Panc1 (cell line): ENCODE measurements at regions not wholly inside any gene's neighbourhood (a gene's known extent, or its start where the extent isn't known, plus 50 kb on each side); places are given as distances from the start of the nearest gene placed in this dataset.
"Not testable (repeated sequence)": the region's sequence is repeated elsewhere in the genome, so short reads cannot be mapped to it uniquely, and the experiment has no call there.

Source experiments
- ATAC-seq: fragments of 200-7000 bp; cut with Tn5 transposase; 2 replicates; pipeline ENCODE4 v1.9.1; 2020; ENCODE audit warnings: mild to moderate bottlenecking, moderate library complexity
- BruUV-seq: library from RNA; stranded (reverse); fragments of 400-500 nt; replicated peaks from 2 replicates; lab custom pipeline; 2021; lab: Mats Ljungman, UMichigan
- CTCF ChIA-PET: fragments of 300-600 bp; sonication (Branson Sonifier 250); formaldehyde crosslinking; loops from one replicate; lab custom pipeline; 2022; ENCODE audit warnings: antibody characterized with exemption; lab: Charles Lee
- POLR2A ChIA-PET: fragments of 300-600 bp; sonication (Branson Sonifier 250); formaldehyde crosslinking; loops from one replicate; lab custom pipeline; 2022; ENCODE audit warnings: antibody characterized with exemption; lab: Charles Lee
- DNase-seq: peaks from one replicate; pipeline ENCODE4 v3.0.0-alpha.2; 2010; ENCODE audit warnings: low read depth, low spot score
- H3K27ac ChIP-seq: 2 replicates; pipeline ENCODE4 v1.5.1; 2011; ENCODE audit warnings: mild to moderate bottlenecking, low read length, inconsistent platforms
- H3K27me3 ChIP-seq: fragments of 200-500 bp; sonication (Bioruptor generic); 2 replicates; pipeline ENCODE4 v1.6.0; 2014; ENCODE audit warnings: low read length, inconsistent platforms; ENCODE audit not compliant: control insufficient read depth, insufficient read depth
- H3K36me3 ChIP-seq: fragments of 200-500 bp; sonication (Bioruptor generic); 2 replicates; pipeline ENCODE4 v1.5.1; 2014; ENCODE audit warnings: inconsistent platforms, mild to moderate bottlenecking, low read length, moderate library complexity; ENCODE audit not compliant: control insufficient read depth, insufficient read depth
- H3K4me1 ChIP-seq: 2 replicates; pipeline ENCODE4 v1.5.1; 2011; ENCODE audit warnings: inconsistent platforms, mild to moderate bottlenecking, low read length, moderate library complexity; ENCODE audit not compliant: control insufficient read depth, insufficient read depth
- H3K4me3 ChIP-seq, 2 experiments: 2 replicates each; pipeline ENCODE4 v1.5.1; 2011 to 2012; ENCODE audit warnings: low read depth in 2 of 2, low read length in 2 of 2, mild to moderate bottlenecking in 2 of 2, inconsistent platforms in 1 of 2, moderate library complexity in 1 of 2
- H3K9me3 ChIP-seq: fragments of 200-500 bp; sonication (Bioruptor generic); 2 replicates; pipeline ENCODE4 v1.5.1; 2014; ENCODE audit warnings: low read depth, mild to moderate bottlenecking, inconsistent platforms, low read length, moderate library complexity; ENCODE audit not compliant: control insufficient read depth, insufficient read depth
- CTCF ChIP-seq: fragments of 450-650 bp; IDR thresholded peaks from 2 replicates; pipeline ENCODE4 v1.5.1; 2017; ENCODE audit warnings: mild to moderate bottlenecking
- POLR2AphosphoS5 ChIP-seq: IDR thresholded peaks from 2 replicates; pipeline ENCODE4 v1.6.1; 2012; ENCODE audit warnings: mild to moderate bottlenecking, low read depth, low read length, moderate library complexity
- REST ChIP-seq, 2 experiments: IDR thresholded peaks; 2 replicates each; pipeline ENCODE4 v1.6.1; 2011 to 2012; ENCODE audit warnings: low read depth in 2 of 2, control low read depth in 1 of 2, low read length in 1 of 2, mild to moderate bottlenecking in 1 of 2, moderate library complexity in 1 of 2; ENCODE audit not compliant: insufficient read depth in 1 of 2
- SIN3A ChIP-seq: IDR thresholded peaks from 2 replicates; pipeline ENCODE4 v1.6.1; 2012; ENCODE audit warnings: low read depth, mild to moderate bottlenecking, low read length, moderate library complexity, borderline replicate concordance; ENCODE audit not compliant: insufficient read depth
- TCF7L2 ChIP-seq: IDR thresholded peaks from 2 replicates; pipeline ENCODE4 v1.6.1; 2011; ENCODE audit warnings: mild to moderate bottlenecking, low read depth, low read length, inconsistent platforms
- in situ Hi-C: cut with HindIII; loops from 2 replicates; pipeline ENCODE4 v1.10.0; 2016; ENCODE audit warnings: low sequenced_read_pairs, low pct_unique_long_range_greater_than_20kb
- intact Hi-C: fragments of 100-400 bp; cut with micrococcal nuclease; formaldehyde crosslinking; loops from one replicate; pipeline ENCODE4 v1.10.0; 2022; ENCODE audit not compliant: unreplicated experiment

- no peak for TF ChIP-seq REST (IDR thresholded peaks at IDR 0.05; ENCODE audit: insufficient read depth in 1 of 2, low read depth in 2 of 2, low read length in 1 of 2)
- TF ChIP-seq TCF7L2 = no peak
- no peak for TF ChIP-seq POLR2AphosphoS5
- no peak for TF ChIP-seq SIN3A
- no peak for TF ChIP-seq CTCF
Measured at GRCh38 chr10:29730458-29730857, 95.7 kb upstream of the SVIL start.

GRCh38 chr10:29728541-29729049 is 93.8 kb upstream of the SVIL start:
- ChIA-PET POLR2A (no interaction called here), CTCF (interaction anchor here (0.6 kb wide), 1 partner anchor 24 kb away, joined by 3 read pairs; no protein-coding TSS in a partner anchor)
- DNase-seq (no peak), ATAC-seq (no peak)
- TF ChIP-seq TCF7L2 (no peak), POLR2AphosphoS5 (no peak), SIN3A (no peak), CTCF (no peak)
- BruUV-seq = no TSS peak
- Histone ChIP-seq H3K27me3 (no peaks in the 10 kb centered on the region), H3K4me1 (peaks cover 15% of the 10 kb centered on the region), H3K36me3 (no peaks in the 10 kb centered on the region), H3K9me3 (no peaks in the 10 kb centered on the region), H3K4me3 (no peak overlapping the region), H3K27ac (no peak overlapping the region)
- intact Hi-C loops = no loop called here
- in situ Hi-C loops = no loop called here

More at GRCh38 chr10:29730458-29730857, 95.7 kb upstream of the SVIL start:
- H3K27ac ChIP-seq = no peak overlapping the region
- H3K36me3 ChIP-seq = no peaks in the 10 kb centered on the region
- no peak overlapping the region for H3K4me3 ChIP-seq
- in situ Hi-C loops (no loop called here), intact Hi-C loops (loop anchor here (5.0 kb wide), 1 partner anchor 272 kb away; no protein-coding TSS in a partner anchor)
- BruUV-seq = no TSS peak
- ChIA-PET POLR2A (no interaction called here), CTCF (no interaction called here)
- DNase-seq (no peak), ATAC-seq (no peak)
- H3K9me3 ChIP-seq = no peaks in the 10 kb centered on the region
- H3K27me3 ChIP-seq = no peaks in the 10 kb centered on the region
- H3K4me1 ChIP-seq = peaks cover 17% of the 10 kb centered on the region

- BruUV-seq, H3K9me3 ChIP-seq, H3K4me1 ChIP-seq, H3K27me3 ChIP-seq, in situ Hi-C loops, CTCF ChIA-PET, ATAC-seq, H3K36me3 ChIP-seq, H3K27ac ChIP-seq, intact Hi-C loops, DNase-seq, H3K4me3 ChIP-seq: not testable (repeated sequence)
- POLR2A ChIA-PET = interaction anchor here (0.7 kb wide), 1 partner anchor 10 kb away, joined by 3 read pairs; no protein-coding TSS in a partner anchor
Measured at GRCh38 chr10:29725927-29726326, 91.2 kb upstream of the SVIL start.
